ENCODE measurements at regions not wholly inside any gene's neighbourhood (a gene's known extent, or its start where the extent isn't known, plus 50 kb on each side); places are given as distances from the start of the nearest gene placed in this dataset.
A peak's percentile ranks its signal among the peaks of the same experiment; 100 is the strongest.

GRCh38 chr1:79877086-79877485 is 870.6 kb upstream of the ADGRL4 start:
- no peaks in the 10 kb centered on the region for H3K27me3 Mint-ChIP-seq (ENCODE audit: unreplicated experiment)
- CTCF ChIA-PET: no interaction called here
- peaks cover 11% of the 10 kb centered on the region for H3K9me3 Mint-ChIP-seq (ENCODE audit: low read depth, unreplicated experiment)
- H3K36me3 Mint-ChIP-seq (ENCODE audit: insufficient read depth, unreplicated experiment): no peaks in the 10 kb centered on the region
- no peak overlapping the region for H3K27ac Mint-ChIP-seq (ENCODE audit: unreplicated experiment)
- DNase-seq: no peak
- H3K4me1 Mint-ChIP-seq (ENCODE audit: low read depth, unreplicated experiment): no peaks in the 10 kb centered on the region
- BruUV-seq (replicated peaks): no TSS peak
- intact Hi-C loops (cut with micrococcal nuclease; ENCODE audit: unreplicated experiment): no loop called here
- no peak for TF ChIP-seq CTCF (IDR thresholded peaks at IDR 0.05; ENCODE audit: unreplicated experiment)
- no peak overlapping the region for H3K4me3 Mint-ChIP-seq (ENCODE audit: low read depth, unreplicated experiment)

GRCh38 chr1:79875187-79875586 is 868.7 kb upstream of the ADGRL4 start:
- H3K9me3 Mint-ChIP-seq (ENCODE audit: low read depth, unreplicated experiment): peaks cover 8% of the 10 kb centered on the region
- no peak for DNase-seq
- H3K4me3 Mint-ChIP-seq (ENCODE audit: low read depth, unreplicated experiment): no peak overlapping the region
- H3K27me3 Mint-ChIP-seq (ENCODE audit: unreplicated experiment): no peaks in the 10 kb centered on the region
- no peak overlapping the region for H3K27ac Mint-ChIP-seq (ENCODE audit: unreplicated experiment)
- no peaks in the 10 kb centered on the region for H3K36me3 Mint-ChIP-seq (ENCODE audit: insufficient read depth, unreplicated experiment)
- H3K4me1 Mint-ChIP-seq (ENCODE audit: low read depth, unreplicated experiment): no peaks in the 10 kb centered on the region
- intact Hi-C loops (cut with micrococcal nuclease; ENCODE audit: unreplicated experiment): no loop called here
- BruUV-seq (replicated peaks): no TSS peak
- CTCF ChIA-PET: interaction anchor here (0.6 kb wide), 1 partner anchor 243 kb away, joined by 3 read pairs; no protein-coding TSS in a partner anchor
- TF ChIP-seq CTCF (IDR thresholded peaks at IDR 0.05; ENCODE audit: unreplicated experiment): no peak

- no peak for DNase-seq
- no peaks in the 10 kb centered on the region for H3K27me3 Mint-ChIP-seq (ENCODE audit: unreplicated experiment)
Observed at GRCh38 chr1:79874289-79874688, 867.8 kb upstream of the ADGRL4 start.

GRCh38 chr1:79859212-79859948 is 852.9 kb upstream of the ADGRL4 start:
- H3K9me3 Mint-ChIP-seq (ENCODE audit: low read depth, unreplicated experiment): peaks cover 9% of the 10 kb centered on the region
- H3K27me3 Mint-ChIP-seq (ENCODE audit: unreplicated experiment): no peaks in the 10 kb centered on the region
- CTCF ChIA-PET: no interaction called here
- no TSS peak for BruUV-seq (replicated peaks)
- TF ChIP-seq CTCF (IDR thresholded peaks at IDR 0.05; ENCODE audit: unreplicated experiment): no peak
- DNase-seq: no peak
- intact Hi-C loops (cut with micrococcal nuclease; ENCODE audit: unreplicated experiment): no loop called here
- H3K4me1 Mint-ChIP-seq (ENCODE audit: low read depth, unreplicated experiment): peaks cover 18% of the 10 kb centered on the region
- no peaks in the 10 kb centered on the region for H3K36me3 Mint-ChIP-seq (ENCODE audit: insufficient read depth, unreplicated experiment)
- no peak overlapping the region for H3K4me3 Mint-ChIP-seq (ENCODE audit: low read depth, unreplicated experiment)
- H3K27ac Mint-ChIP-seq (ENCODE audit: unreplicated experiment): peak overlapping the region; percentile 77

More at GRCh38 chr1:79874289-79874688, 867.8 kb upstream of the ADGRL4 start:
- Mint-ChIP-seq H3K4me1 (ENCODE audit: low read depth, unreplicated experiment) (no peaks in the 10 kb centered on the region), H3K4me3 (ENCODE audit: low read depth, unreplicated experiment) (no peak overlapping the region), H3K36me3 (ENCODE audit: insufficient read depth, unreplicated experiment) (no peaks in the 10 kb centered on the region), H3K27ac (ENCODE audit: unreplicated experiment) (no peak overlapping the region), H3K9me3 (ENCODE audit: low read depth, unreplicated experiment) (peaks cover 7% of the 10 kb centered on the region)
- intact Hi-C loops (cut with micrococcal nuclease; ENCODE audit: unreplicated experiment): no loop called here
- CTCF ChIA-PET: no interaction called here
- no TSS peak for BruUV-seq (replicated peaks)
- no peak for TF ChIP-seq CTCF (IDR thresholded peaks at IDR 0.05; ENCODE audit: unreplicated experiment)
